Activated T-helper 9 cell treated with anti-CD3 and anti-CD28 coated beads, Interleukin-2, amount 50 U/mL, for 16 hours (primary cell): ENCODE measurements at regions not wholly inside any gene's neighbourhood (a gene's known extent, or its start where the extent isn't known, plus 50 kb on each side); places are given as distances from the start of the nearest gene placed in this dataset.
"Not testable (repeated sequence)": the region's sequence is repeated elsewhere in the genome, so short reads cannot be mapped to it uniquely, and the experiment has no call there.

ENCODE experiments used
- DNase-seq: peaks from one replicate; pipeline ENCODE4 v3.0.0-alpha.2; 2020; ENCODE audit warnings: low read depth

DNA sequence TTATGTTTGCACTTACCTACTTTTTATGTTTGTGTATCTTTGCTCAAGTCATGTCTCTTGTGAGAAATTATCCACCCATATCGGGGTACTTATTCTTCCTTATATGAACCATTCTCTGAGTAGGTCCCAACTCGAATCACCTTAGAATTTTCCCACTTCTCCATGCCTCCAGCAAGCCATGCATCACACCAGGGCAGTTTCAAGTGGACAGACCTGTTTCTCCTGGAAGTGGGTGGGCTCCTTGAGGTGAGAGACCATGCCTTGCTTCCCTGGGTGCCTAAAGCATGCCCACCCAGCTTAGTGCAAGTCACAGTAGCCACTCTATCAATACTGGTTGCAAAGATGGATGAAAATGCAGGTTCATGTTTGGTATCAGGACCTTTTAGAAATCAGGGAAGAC lies 187.2 kb downstream of the KIT start:
- DNase-seq, result no peak

DNA sequence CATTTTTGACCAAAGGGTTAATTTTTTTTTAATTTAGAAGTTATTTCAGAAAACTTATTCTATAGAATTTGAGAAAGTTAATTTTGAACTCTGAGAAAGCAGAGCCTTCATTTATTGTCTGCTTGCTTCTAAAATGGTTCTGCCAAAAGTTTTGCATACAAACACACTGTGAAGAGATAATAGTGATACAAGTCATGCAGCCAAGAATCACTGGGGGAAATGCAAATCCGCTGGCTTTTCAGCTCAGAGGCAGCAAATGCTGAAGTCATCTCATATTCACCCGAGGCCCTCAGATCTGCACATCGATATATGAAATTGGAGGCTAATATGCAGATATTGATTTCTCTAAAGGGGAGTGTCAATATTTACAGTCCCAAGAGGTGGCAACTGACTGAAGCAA lies 186.2 kb downstream of the KIT start:
- no peak for DNase-seq

DNA sequence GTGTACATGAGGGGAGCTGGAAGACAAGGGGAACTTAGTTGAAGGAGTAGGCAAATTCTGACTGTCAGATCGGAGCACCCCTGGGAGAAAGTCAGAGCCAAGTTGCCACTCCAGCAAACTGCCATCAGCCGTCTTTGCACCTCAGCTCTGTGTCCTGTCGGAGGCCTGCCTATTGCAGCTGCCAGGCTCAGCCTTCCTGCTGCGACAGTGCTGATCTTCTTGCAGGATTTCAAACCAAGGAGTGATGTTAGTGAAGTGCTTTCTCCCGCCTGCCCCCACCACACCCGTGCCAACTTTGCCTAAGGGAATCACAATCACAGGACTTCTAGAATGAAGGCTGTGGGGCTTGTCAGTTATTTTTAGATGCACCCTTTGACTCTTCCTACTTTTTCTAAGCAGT lies 185.3 kb downstream of the KIT start:
- DNase-seq, result no peak

DNA sequence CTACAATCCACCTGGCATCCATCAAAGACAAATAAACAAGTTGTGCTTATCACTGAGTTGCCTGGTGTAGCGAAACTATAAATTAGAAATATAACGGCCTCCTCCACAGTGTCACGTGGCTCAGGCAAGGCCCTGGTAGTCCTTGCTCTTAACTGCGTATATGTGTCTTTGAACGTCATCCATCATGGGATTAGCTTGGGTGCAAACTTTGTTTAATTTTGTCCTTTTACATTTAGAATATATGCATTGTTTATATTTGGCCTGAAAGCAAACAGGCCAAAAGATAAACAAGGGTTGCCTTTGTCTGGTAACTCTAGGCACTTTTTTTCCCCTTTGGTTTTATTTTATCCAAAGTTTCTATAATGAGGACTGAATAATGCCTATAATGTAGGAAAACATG lies 184.9 kb downstream of the KIT start:
- no peak for DNase-seq

DNA sequence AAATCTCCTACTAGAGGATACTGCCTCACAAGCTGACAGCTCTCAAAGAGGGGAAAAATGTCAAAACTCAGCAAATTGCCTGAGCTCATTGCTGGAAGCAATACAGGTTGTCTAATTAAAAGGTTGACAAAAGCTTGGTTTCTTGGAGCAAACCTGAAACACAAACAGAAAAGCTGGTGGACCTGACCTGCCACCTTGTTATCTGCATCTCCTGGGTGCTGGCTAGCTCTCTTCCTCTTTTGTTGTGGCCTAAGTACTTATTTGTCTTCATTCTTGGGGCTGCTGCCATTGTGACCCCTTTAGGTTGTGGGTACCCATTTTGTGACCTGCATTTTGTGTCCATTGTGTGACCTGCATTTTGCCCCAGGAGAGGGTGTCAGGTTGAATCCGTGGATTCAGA lies 184.5 kb downstream of the KIT start:
- DNase-seq, result no peak

DNA sequence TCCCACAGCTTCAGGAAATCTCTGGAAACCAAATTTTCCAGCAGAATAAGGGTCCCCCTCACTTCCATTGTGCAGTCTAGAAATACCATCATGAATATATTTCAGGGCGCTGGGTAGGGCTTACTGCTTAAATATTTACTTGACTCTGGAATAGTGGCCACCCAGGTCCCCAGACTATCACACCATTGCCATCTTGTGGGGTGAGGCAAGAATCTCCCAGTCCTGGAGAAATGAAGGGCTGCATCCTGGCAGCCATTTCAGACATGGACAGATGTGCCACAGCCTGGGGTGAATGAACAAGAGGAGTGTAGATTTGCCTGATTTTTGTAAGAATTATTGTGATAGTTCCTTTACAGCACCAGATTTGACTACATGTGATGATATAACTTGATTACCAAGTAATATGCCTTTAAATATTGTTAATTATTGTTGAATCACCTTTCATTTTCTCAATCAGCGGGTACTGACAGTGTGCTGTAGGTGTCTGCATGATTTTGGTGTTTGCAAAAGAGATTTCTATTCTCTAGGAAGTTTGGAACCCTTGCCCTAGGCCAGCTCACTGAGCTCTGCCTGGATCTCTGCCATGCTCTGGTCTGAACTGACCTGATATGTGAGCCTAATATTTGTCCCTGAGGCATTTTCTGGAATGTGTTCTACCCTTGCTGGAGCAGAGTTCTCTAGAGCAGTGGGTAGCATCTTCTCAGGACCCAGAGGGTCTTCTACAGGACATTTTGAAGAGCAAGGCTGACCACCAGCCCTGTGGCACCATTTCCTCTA lies 183.4 kb downstream of the KIT start:
- no peak for DNase-seq

DNA sequence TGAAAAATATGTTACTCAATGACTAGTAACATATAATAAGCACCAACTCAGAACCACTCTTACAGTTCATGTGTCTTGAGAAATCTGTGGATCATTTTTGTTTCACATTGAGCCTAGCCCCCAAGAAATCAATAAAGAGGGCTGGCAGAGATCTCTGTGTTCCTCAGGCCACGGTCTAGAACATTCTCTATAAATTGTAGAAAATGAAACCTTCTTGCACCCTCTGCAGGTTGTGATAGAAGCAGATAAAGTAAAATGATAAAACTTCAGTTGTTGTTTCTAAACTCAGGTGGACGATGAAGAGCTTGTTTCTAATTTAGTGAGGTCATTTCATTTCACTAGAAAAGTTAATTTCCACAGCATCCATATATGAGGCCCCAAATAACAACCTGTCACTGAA lies 182.7 kb downstream of the KIT start:
- DNase-seq, result no peak

DNA sequence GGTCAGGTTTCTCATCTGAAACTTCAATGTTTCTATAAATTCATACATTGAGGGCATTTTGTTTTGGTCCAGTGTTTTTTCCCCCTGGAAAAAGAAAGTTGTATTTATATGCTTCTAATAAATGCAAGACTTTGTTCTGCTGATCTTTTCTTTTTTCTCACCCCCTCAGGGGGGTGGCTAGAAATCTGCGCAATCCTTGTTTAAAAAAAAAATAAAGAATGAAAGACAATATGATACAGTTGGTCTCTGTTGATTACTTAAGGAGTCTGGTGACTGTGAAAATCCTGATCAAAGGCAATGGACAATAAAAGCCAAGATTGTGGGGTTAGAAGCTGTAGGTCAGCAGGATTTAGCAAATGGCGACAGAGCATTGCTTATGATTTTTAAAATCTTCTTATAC lies 180.5 kb downstream of the KIT start:
- no peak for DNase-seq

DNA sequence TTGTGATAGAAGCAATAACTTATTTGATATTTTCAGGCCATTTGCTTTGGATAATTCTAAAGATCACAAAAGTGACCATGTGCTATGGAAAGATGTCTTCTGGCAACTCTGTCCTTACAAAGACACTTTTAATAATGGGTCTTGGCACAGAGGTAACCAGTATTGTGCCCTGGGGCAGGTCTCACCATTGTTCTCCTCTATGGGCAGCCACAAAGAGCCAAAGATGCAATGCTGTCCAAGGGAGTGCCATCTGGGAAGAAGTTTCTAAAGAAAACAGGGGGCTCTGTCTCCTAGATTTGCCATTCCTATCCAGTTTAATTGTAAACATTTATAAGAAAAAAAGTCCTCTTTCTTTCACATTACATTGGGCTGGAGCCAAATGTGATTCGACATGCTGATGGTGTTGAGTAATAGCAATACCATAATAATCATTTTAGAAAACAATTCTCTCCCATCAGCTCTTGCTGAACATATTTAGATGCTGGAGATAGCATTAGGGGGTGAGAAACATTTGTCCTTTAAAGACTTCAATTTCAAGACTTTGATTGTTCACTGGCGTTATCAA lies 179.9 kb downstream of the KIT start:
- no peak for DNase-seq

DNA sequence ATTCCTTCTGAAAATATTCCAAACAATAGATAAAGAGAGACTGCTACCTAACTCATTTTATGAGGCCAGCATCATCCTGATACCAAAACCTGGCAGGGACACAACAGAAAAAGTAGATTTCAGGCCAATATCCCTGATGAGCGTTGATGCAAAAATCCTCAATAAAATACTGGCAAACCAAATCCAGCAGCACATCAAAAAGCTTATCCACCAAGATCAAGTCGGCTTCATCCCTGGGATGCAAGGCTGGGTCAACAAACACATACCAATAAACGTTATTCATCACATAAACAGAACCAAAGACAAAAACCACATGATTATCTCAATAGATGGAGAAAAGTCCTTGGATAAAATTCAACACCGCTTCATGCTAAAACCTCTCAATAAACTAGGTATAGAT lies 170.6 kb downstream of the KIT start:
- not testable (repeated sequence) for DNase-seq

DNA sequence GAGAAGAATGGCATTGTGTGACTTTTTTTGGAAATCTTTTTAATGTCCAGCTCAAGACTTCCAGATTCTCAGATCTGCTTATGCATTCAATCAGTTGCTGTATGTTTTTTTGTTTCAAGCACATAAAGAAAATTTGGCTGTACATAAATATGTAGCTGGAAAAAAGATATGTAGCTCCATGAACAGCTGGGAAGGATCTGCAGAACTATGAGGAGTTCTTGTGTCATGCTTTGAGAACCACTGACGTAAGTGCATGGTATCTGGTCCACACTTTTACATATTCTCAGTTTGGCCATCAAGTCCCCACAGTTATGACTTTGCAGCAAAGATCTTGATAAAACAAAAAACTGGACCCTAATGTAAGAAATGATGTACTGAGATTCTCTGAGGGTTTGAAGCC lies 165.9 kb downstream of the KIT start:
- no peak for DNase-seq

DNA sequence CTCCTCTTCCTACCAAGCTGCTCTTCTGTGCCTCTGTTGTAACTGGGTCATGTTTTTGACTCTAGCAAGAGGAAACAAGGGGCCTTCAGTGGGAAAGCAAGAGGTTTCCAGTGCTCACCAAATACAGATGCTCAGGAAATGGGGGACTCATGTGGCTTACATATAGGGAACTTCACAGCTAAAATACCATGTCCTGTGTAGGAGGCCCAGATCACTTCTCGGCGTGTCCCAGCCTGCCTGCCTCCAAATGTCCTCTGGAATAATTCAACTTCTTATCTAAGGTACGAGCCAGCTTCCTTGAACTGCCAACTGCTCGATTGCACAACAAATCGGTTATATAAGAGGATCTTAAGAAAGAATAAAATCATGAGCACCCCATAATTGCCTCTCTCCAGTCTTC lies 161.3 kb downstream of the KIT start:
- DNase-seq, result no peak

DNA sequence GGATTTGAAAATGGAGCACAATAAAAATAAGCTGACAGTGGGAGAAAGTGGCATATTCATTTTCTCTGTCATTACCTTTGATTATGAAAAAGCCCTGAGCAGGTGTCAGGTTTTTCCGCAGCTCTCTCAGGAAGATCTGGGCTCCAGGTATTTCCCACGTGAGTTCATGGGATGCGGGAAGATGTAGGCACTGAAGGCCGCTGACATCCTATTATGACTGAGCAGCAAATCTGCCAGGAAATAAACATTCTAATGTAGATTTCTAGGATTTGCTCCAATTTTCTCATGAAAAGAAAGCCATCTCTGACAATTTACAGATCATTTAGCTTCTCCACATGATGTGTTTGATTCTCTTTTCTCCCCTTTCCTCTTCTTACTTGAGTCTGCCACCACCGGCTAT lies 160.7 kb downstream of the KIT start:
- DNase-seq, result no peak

DNA sequence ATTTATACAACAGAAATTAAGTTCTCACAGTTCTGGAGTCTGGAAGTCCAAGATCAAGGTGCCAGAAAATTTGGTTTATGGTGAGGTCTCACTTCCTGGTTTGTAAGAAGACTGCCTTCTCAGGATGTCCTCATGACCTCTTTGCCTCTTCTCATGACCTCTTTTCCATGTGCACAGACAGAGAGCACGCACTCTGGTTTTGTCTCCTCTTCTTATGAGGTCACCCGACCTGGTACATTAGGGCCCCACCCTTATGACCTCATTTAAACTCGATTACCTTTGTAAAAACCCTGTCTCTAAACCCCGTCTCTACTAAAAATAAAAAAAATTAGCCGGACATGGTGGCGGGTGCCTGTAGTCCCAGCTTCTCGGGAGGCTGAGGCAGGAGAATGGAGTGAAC lies 155.9 kb downstream of the KIT start:
- no peak for DNase-seq

DNA sequence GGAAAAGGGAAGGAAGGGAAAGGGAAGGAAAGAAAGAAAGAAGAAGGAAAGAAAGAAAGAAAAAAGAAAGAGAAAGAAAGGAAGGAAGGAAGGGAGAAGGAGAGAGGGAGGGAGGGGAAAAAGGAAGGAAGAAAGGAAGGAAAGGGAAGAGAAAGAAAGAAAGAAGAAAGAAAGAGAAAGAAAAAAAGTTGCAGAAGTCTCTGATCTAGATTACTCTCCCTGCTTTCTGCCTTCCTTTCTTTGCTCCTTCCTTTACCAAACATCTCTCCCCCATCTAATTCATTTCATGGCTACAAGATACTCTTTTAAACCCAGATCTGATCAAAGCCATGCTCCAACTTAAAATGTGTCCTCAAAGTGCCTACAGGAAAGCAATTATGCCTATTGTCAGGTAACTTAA lies 148.6 kb downstream of the KIT start:
- no peak for DNase-seq

DNA sequence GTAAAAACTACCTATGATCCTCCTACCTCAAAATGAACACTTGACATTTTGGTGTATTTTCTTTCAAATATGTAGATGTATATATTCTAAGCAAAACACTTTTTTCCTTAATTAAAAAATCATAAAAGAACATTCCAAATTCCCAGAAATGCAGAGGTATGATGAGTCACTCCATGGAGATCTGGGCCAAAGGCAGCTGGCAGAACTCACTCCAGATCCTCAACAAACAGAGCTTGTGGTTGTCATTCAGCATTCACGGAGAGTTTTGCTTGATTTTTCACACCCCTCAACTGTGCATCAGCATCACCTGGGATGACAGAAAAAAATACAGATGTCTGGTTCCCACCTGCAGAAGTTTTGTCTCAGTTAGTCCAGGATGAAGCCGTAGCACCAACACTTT lies 144.6 kb downstream of the KIT start:
- no peak for DNase-seq

DNA sequence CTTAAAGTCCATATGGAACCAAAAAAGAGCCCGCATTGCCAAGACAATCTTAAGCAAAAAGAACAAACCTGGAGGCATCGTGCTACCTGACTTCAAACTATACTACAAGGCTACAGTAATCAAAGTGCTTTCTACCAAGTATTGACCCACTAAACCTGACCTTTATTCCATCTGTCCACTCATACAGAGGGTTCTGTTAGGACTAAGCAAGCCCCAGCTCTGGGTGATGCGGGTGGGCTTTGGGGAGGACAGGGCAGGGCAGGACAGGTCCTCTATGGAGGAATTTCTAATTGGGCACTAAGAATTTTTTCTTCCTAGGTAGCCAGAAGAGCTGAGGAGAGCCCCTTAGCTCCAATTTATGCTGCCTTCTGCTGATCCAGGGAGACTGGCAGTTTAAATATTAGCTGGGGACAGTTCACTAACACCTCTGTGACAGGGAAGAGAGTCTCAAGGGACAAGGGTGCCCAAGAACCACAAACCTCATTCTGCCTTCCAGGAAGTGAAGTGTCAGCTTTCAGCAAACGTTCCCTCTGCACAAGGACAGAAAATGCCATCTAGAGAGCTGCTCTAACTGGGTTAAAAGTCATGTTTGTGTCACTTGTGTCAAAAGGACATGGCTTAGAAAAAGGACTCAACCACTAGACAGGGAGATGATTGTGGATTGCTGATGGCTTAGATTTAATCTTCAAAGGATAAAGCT lies 143.2 kb downstream of the KIT start:
- no peak for DNase-seq

DNA sequence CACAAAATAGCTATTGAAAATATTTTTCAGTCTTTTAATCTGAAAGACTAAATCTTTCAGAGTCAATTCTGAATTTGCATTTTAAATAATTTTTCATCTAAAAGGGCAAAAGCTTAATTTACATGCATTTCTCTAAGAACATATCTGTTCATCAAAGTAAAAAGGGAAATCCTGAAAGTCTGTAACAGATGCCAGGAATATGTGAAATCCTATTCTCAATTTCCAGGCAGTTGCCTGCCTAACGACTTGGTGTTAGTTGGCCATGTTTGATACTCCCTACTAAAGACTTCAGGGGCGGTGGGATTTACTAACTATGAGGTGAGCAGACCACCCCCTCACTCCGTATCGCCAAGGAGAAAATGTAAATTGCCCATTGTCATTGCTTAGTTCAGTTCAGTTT lies 136.8 kb downstream of the KIT start:
- DNase-seq, result no peak

DNA sequence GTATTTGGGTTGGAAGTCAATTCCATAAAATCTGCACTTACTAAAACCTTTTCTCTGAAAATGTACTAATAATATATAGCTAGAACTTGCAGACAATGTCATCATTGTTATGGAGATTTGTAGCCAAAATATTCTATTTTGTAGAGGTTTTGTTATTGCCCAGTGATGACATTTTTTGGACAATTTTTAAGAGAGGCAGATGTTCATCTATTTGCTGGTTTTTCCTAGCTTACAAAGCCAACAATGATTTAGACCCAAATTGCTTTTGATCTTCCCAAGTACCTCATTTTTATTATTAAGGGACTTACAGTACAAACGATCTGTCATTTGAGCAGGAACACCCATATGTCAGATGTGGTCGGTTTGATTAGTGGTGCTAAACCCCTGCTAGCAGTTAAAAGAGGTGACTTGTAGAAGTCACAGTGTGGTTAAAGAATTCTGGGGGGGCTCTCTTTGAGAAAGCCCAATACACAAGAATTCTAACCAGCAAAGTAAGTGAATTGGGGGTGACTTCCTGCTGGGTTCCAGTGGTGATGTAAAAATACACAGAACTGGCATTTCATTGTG lies 136.2 kb downstream of the KIT start:
- no peak for DNase-seq
